ENCODE measurements at regions not wholly inside any gene's neighbourhood (a gene's known extent, or its start where the extent isn't known, plus 50 kb on each side); places are given as distances from the start of the nearest gene placed in this dataset.

GRCh38 chr12:126480451-126480850, 1415.2 kb downstream of the AACS start:
- H4K20me1 ChIP-seq (ENCODE audit: insufficient read depth) = no peaks in the 10 kb centered on the region
- H3K4me3 ChIP-seq (ENCODE audit: low read length) = no peak overlapping the region
- no peak overlapping the region for H3K27ac ChIP-seq (ENCODE audit: low read length)
- no peaks in the 10 kb centered on the region for H3K9me2 ChIP-seq (ENCODE audit: insufficient read depth, low read length)
- no peaks in the 10 kb centered on the region for H3K36me3 ChIP-seq (ENCODE audit: insufficient read depth, low read length)
- no peak overlapping the region for H3K4me2 ChIP-seq (ENCODE audit: low read length)
- H3K9me3 ChIP-seq (ENCODE audit: low read length) = no peaks in the 10 kb centered on the region
- no peak overlapping the region for H2AFZ ChIP-seq (ENCODE audit: low read depth, low read length)
- H3K79me2 ChIP-seq (replicated peaks; ENCODE audit: insufficient read depth, low read length) = no peaks in the 10 kb centered on the region
- no peaks in the 10 kb centered on the region for H3F3A ChIP-seq (ENCODE audit: insufficient read depth, low read length, poor library complexity, severe bottlenecking)
- no peak overlapping the region for H3K9ac ChIP-seq (ENCODE audit: low read length)
- TF ChIP-seq EP300 (conservative IDR thresholded peaks at IDR 0.05; ENCODE audit: poor library complexity, severe bottlenecking) (no peak), POLR2AphosphoS5 (IDR thresholded peaks at IDR 0.05) (peak; percentile 18)
- no peaks in the 10 kb centered on the region for H3K27me3 ChIP-seq (ENCODE audit: insufficient read depth, low read depth, low read length)

- Histone ChIP-seq H3K4me3 (ENCODE audit: low read length) (no peak overlapping the region), H3K4me2 (ENCODE audit: low read length) (no peak overlapping the region), H3K27me3 (ENCODE audit: insufficient read depth, low read depth, low read length) (no peaks in the 10 kb centered on the region), H3F3A (ENCODE audit: insufficient read depth, low read length, poor library complexity, severe bottlenecking) (no peaks in the 10 kb centered on the region), H3K27ac (ENCODE audit: low read length) (no peak overlapping the region), H4K20me1 (ENCODE audit: insufficient read depth) (no peaks in the 10 kb centered on the region), H3K79me2 (replicated peaks; ENCODE audit: insufficient read depth, low read length) (no peaks in the 10 kb centered on the region), H3K9ac (ENCODE audit: low read length) (no peak overlapping the region), H2AFZ (ENCODE audit: low read depth, low read length) (no peak overlapping the region), H3K9me2 (ENCODE audit: insufficient read depth, low read length) (no peaks in the 10 kb centered on the region), H3K36me3 (ENCODE audit: insufficient read depth, low read length) (no peaks in the 10 kb centered on the region), H3K9me3 (ENCODE audit: low read length) (no peaks in the 10 kb centered on the region)
- TF ChIP-seq TAF1 (IDR thresholded peaks at IDR 0.05; ENCODE audit: low read depth) (no peak), RAD21 (conservative IDR thresholded peaks at IDR 0.05) (no peak), CTCF (IDR thresholded peaks at IDR 0.05; ENCODE audit: poor library complexity, severe bottlenecking) (no peak), MXI1 (conservative IDR thresholded peaks at IDR 0.05; ENCODE audit: poor library complexity, severe bottlenecking) (no peak), EP300 (conservative IDR thresholded peaks at IDR 0.05; ENCODE audit: poor library complexity, severe bottlenecking) (no peak), SMC3 (conservative IDR thresholded peaks at IDR 0.05; ENCODE audit: poor library complexity) (no peak), EZH2 (IDR thresholded peaks at IDR 0.05; ENCODE audit: borderline replicate concordance, insufficient read depth, low read length, poor library complexity, severe bottlenecking) (no peak), REST (IDR thresholded peaks at IDR 0.05; ENCODE audit: borderline replicate concordance) (no peak)
Observed at GRCh38 chr12:126481688-126482087, 1416.5 kb downstream of the AACS start.
